ENCODE measurements at regions not wholly inside any gene's neighbourhood (a gene's known extent, or its start where the extent isn't known, plus 50 kb on each side); places are given as distances from the start of the nearest gene placed in this dataset.

GRCh38 chr3:27656790-27657189, 65.3 kb downstream of the EOMES start:
- no peak overlapping the region for H3K4me3 ChIP-seq (replicated peaks; ENCODE audit: low read depth, low read length)
- no peak for TF ChIP-seq CTCF (IDR thresholded peaks at IDR 0.05; ENCODE audit: insufficient read depth, low read length, poor library complexity, severe bottlenecking)

GRCh38 chr3:27655547-27655946, 66.6 kb downstream of the EOMES start:
- Histone ChIP-seq H3K4me3 (replicated peaks; ENCODE audit: low read depth, low read length) (no peak overlapping the region), H3K36me3 (ENCODE audit: control insufficient read depth, insufficient read depth, low read length) (no peaks in the 10 kb centered on the region), H3K27me3 (replicated peaks; ENCODE audit: control insufficient read depth, insufficient read depth, low read length) (no peaks in the 10 kb centered on the region)
- no peak for DNase-seq (ENCODE audit: extremely low read depth, insufficient read length)
- no peak for TF ChIP-seq CTCF (IDR thresholded peaks at IDR 0.05; ENCODE audit: insufficient read depth, low read length, poor library complexity, severe bottlenecking)

More at GRCh38 chr3:27656790-27657189, 65.3 kb downstream of the EOMES start:
- Histone ChIP-seq H3K27me3 (replicated peaks; ENCODE audit: control insufficient read depth, insufficient read depth, low read length) (no peaks in the 10 kb centered on the region), H3K36me3 (ENCODE audit: control insufficient read depth, insufficient read depth, low read length) (no peaks in the 10 kb centered on the region)
- DNase-seq (ENCODE audit: extremely low read depth, insufficient read length), result no peak

GRCh38 chr3:27653803-27654558, 68.1 kb downstream of the EOMES start:
- TF ChIP-seq CTCF (IDR thresholded peaks at IDR 0.05; ENCODE audit: insufficient read depth, low read length, poor library complexity, severe bottlenecking), result no peak
- no peak for DNase-seq (ENCODE audit: extremely low read depth, insufficient read length)
- H3K4me3 ChIP-seq (replicated peaks; ENCODE audit: low read depth, low read length), result no peak overlapping the region

GRCh38 chr3:27649277-27649676, 72.8 kb downstream of the EOMES start:
- Histone ChIP-seq H3K4me3 (replicated peaks; ENCODE audit: low read depth, low read length) (no peak overlapping the region), H3K27me3 (replicated peaks; ENCODE audit: control insufficient read depth, insufficient read depth, low read length) (no peaks in the 10 kb centered on the region), H3K36me3 (ENCODE audit: control insufficient read depth, insufficient read depth, low read length) (no peaks in the 10 kb centered on the region)
- no peak for TF ChIP-seq CTCF (IDR thresholded peaks at IDR 0.05; ENCODE audit: insufficient read depth, low read length, poor library complexity, severe bottlenecking)
- DNase-seq (ENCODE audit: extremely low read depth, insufficient read length), result no peak

More at GRCh38 chr3:27653803-27654558, 68.1 kb downstream of the EOMES start:
- no peaks in the 10 kb centered on the region for H3K36me3 ChIP-seq (ENCODE audit: control insufficient read depth, insufficient read depth, low read length)
- H3K27me3 ChIP-seq (replicated peaks; ENCODE audit: control insufficient read depth, insufficient read depth, low read length), result no peaks in the 10 kb centered on the region

- Histone ChIP-seq H3K36me3 (ENCODE audit: control insufficient read depth, insufficient read depth, low read length) (no peaks in the 10 kb centered on the region), H3K4me3 (replicated peaks; ENCODE audit: low read depth, low read length) (no peak overlapping the region), H3K27me3 (replicated peaks; ENCODE audit: control insufficient read depth, insufficient read depth, low read length) (no peaks in the 10 kb centered on the region)
- no peak for DNase-seq (ENCODE audit: extremely low read depth, insufficient read length)
- no peak for TF ChIP-seq CTCF (IDR thresholded peaks at IDR 0.05; ENCODE audit: insufficient read depth, low read length, poor library complexity, severe bottlenecking)
These were observed 75.2 kb downstream of the EOMES start for GRCh38 chr3:27646896-27647295.
